Heart left ventricle (tissue), 13 donors: ENCODE measurements at regions not wholly inside any gene's neighbourhood (a gene's known extent, or its start where the extent isn't known, plus 50 kb on each side); places are given as distances from the start of the nearest gene placed in this dataset.

Experiments used
- POLR2A ChIP-seq, 2 donors: fragments of 450-650 bp; IDR thresholded peaks; one replicate each; pipeline ENCODE4 v1.6.1; 2017; ENCODE audit warnings: antibody characterized with exemption in 2 of 2, mild to moderate bottlenecking in 2 of 2, moderate library complexity in 2 of 2
- TF ChIP-seq, protein P1 (sequence below), 12 donors: fragments of 200-600 bp; sonication (generic) in 4 of 12; IDR thresholded peaks; one replicate each; pipeline versions ENCODE4 v1.5.0 to v1.8.0; 2018 to 2022; ENCODE audit warnings: antibody characterized with exemption in 12 of 12, mild to moderate bottlenecking in 5 of 12
- donor health status: ischemic (EF 13 %, LVEDD 7.1; RV severe dilation, severe dysfunction).
- donor health status: DM: no; HTN: yes; CAD: no.
- donor health status: DM: no; HTN: no; CAD: no.
- donor health status: ischemic (EF 25% LVEDD 6.9; RV normal size, moderate dysfunction).
- donor health status: ischemic (EF 25% LVEDD 5.7; RV mildly dilated, moderate dysfunction).
- donor health status: ischemic (EF 35%, LVEDD 5.7; RV mildly dilated, moderate dysfunction).
- donor health status: nonischemic (EF 11% LVEDD 7.7; RV severe dilation, severe dysfunction).
- donor health status: DM: yes; HTN: yes; CAD: no.
- donor health status: PGD.
- donor health status: ischemic (EF 29% LVEDD 5.4; RV normal size, mild dysfunction).
- donor health status: nonischemic (EF 23%, LVEDD 6.1; RV moderate dilation, normal function).

DNA sequence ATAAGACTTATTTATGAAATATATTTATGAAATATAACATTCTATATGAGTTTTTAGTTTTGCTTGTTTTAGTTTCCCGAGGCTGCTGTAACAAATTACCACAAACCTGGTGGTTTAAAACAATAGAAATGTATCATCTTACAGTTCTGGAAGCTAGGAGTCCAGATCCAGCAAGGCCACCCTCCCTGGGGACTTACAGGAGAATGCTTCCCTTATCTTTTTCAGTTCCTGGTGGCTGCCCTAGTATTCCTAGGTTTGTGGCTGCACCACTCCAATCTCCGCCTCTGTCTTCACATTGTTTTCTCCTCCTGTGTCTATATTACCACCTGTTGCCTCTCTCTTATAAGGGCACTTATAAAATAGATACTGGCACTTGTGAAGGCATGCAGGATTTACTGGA, 877.8 kb downstream of the TUSC7 start:
- TF ChIP-seq POLR2A (IDR thresholded peaks at IDR 0.05): no peak
- TF ChIP-seq, protein P1, sequence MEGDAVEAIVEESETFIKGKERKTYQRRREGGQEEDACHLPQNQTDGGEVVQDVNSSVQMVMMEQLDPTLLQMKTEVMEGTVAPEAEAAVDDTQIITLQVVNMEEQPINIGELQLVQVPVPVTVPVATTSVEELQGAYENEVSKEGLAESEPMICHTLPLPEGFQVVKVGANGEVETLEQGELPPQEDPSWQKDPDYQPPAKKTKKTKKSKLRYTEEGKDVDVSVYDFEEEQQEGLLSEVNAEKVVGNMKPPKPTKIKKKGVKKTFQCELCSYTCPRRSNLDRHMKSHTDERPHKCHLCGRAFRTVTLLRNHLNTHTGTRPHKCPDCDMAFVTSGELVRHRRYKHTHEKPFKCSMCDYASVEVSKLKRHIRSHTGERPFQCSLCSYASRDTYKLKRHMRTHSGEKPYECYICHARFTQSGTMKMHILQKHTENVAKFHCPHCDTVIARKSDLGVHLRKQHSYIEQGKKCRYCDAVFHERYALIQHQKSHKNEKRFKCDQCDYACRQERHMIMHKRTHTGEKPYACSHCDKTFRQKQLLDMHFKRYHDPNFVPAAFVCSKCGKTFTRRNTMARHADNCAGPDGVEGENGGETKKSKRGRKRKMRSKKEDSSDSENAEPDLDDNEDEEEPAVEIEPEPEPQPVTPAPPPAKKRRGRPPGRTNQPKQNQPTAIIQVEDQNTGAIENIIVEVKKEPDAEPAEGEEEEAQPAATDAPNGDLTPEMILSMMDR (IDR thresholded peaks at IDR 0.05): no peak
